HG03342 (cell line): ENCODE measurements at regions not wholly inside any gene's neighbourhood (a gene's known extent, or its start where the extent isn't known, plus 50 kb on each side); places are given as distances from the start of the nearest gene placed in this dataset.

Source experiments
- ATAC-seq: cut with Tn5 transposase; IDR thresholded peaks from one replicate; pipeline ENCODE4 v1.9.1; 2021; ENCODE audit warnings: mild to moderate bottlenecking, moderate library complexity; ENCODE audit not compliant: unreplicated experiment

DNA sequence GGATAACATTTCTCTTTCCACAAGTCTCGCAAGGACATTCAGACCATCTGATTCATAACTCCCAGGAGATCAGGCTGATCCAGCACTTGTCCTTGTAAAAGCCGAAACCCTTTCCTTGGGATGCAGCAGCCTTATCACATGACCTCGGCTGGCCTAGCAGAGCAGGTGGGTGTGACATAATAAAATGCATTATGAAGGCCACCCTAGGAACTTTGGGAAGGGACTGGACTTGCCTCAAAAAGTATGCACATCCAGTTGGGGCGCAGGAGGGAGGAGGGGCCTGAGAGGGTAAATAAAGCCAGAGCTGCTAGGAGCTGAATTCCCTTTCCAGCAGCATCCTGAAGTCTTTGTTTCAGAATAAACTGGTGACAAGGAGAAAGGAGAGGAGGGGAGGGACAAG lies 260.8 kb downstream of the SNX13 start:
- no peak for ATAC-seq

DNA sequence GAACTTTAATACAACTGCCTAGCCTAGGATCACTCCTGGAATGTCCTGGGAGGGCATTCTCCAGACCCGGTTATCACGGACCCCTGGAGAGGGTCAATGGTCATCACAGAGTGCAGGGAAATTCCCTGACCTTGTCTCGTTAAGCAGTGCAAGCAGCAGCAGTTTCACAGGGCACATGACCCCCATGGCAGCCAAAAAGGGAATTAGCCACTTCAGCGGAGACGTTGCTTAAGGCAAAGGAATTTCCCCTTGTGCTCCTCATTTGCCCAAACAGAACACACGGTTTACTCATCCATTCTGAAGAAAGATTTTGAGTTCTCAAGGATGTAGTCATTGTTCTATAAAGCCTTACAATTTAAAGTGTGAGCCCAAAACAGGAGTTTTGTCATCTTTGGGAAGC lies 260.3 kb downstream of the SNX13 start:
- ATAC-seq: no peak

DNA sequence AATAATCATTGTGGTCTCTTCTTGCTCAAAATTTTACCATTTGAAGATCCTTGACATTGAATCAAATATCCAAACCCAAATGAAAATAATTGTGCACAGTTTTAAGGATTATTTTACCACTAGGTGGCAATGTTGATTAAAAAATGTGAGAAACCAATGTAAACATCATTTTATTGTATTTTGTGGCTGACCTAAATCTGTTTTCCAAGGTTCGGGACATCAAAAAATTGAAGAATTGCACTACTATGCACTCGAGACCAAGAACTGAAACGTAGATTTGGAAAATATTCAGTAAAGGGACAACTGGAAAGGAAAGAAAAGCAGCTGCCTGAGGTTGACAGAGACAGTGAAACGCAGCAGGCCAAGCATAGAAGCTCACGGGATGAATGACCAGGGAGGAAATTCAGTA lies 259.3 kb downstream of the SNX13 start:
- no peak for ATAC-seq

DNA sequence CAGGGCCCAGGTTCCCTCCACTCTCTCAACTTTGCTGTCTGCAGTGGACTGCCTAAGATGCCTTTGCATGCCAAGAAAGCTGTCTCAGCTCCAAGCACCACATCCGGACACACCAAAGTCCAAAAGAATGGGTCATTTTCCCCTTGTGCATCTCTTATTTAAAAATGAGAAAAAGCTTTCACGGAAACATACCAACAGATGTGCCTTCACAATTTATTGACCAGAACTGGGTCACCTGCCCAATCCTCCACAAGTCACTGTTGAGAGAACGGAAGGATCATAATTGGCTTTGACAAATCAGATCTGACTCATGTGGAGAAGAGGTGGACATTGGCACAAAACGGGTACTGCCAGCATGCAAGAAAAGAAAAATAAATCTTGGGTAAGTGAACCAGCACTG lies 258.3 kb downstream of the SNX13 start:
- ATAC-seq: no peak

DNA sequence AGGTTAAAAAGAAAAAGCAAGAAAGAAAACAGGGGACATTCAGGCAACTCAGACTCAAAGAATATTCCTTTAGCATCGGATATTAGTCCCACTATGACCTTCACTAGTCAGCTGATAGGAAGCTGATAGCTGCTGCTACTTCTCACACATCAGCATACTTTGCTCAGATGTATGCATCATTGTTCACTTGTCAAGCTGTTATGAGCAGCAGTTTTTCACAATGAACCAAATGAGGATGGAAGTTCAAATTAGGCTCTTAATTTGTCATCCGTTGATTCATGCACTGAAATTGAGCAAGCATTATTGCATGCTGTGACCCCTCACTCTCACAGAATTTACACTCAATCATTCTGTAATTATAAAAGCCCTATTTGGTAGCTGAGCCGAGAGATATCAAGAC lies 257.7 kb downstream of the SNX13 start:
- no peak for ATAC-seq

- ATAC-seq: no peak
These were observed 255.2 kb downstream of the SNX13 start for GRCh38 chr7:17685141-17685540.

DNA sequence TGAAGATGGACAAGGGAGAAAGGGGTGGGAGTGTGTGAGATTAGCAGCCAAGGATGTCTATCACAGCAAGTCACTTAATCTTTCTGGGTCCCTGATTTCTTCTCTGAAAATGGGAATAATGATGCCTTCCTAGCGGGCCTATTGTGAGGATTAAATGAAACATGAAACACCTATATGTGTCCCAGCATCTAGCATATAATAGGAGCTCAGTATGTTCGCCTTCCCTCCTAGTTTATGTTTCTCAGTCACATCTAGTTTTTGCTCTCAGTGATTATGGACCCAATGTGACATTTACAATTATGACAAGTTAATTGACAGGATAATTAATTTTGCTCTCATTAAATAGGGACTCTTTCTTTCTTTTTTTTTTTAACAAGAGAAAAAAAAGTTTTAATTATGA lies 252.9 kb downstream of the SNX13 start:
- ATAC-seq: no peak

DNA sequence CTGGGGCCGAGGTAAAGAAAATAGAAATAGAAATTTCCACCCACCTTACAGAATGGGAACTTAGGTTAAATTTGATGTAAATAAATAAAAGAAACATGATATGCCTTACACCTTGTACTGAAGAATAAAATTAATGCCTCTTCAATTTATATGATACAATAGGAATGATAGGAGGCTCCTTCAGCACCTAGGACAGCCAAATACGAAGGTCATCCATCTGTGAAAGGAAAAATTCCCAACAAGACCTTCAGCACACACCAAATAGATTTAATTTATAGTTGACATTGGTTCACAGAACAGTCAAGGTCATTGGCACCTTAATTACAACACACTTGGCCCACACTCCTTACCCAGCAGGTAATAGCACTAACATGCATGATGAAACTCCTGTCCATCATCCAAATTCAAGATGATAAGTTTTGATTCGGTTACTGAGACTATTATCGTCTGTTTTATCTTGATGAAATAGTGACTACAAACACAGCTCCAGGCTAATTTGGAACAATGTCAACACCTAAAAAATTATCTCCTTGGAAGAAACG lies 250.9 kb downstream of the SNX13 start:
- no peak for ATAC-seq

DNA sequence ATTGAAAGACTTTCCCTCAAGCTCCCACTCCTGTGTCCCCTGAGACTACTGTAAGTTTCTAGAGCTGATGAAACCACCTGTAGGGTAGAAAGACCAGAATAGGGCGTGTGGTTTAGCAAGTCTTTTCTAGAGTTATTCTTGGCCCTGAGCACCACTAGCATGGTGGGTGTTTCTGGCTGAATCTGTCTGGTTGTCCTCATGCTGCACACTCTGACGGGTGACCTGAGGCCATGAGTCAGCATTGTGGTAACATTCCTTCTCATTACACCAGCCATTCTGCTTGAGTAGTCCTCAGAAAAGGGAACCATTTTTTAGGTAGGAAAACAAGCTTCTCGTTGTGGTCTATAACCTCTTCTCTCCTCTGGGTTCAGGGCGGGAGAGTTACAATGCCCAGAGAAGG lies 250.3 kb downstream of the SNX13 start:
- ATAC-seq: peak; percentile 59

- ATAC-seq: no peak
These were observed 243.9 kb downstream of the SNX13 start for GRCh38 chr7:17696422-17696821.

DNA sequence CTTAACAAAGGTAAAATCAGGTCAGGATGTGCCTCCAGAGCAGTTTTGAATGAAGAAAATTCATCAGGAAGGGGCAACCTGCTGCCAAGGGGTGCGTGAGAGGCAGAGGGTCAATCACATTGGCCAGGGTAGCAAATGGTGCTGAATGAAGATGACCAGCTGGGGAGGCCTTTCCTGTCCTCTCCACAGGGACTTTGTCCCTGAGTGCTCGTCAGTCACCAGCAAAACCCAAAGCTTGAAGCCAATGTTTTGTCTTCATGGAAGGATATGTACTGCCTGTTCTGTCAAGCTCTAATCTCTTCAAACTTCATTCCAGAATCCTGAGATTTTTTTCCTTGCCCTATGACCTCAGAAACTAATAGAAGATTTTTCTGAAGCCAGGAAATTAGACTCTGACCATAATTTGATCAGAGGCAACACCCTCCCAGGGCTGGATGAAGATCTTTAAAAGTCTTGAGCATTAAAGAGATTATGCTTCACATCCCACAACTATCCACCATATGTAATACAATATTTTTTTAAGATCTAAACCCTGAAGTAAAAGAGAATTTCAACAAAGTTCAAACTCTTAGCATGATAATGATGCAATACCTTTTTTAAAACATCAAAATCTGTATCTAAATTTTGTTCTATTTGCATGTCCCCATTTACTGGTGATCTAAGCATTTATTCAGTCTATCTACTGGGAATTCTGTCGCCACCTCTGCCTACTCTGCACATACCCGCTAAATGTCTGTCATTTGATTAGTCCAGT lies 243.0 kb downstream of the SNX13 start:
- no peak for ATAC-seq

- ATAC-seq: no peak
These were observed 240.6 kb downstream of the SNX13 start for GRCh38 chr7:17699696-17700095.

DNA sequence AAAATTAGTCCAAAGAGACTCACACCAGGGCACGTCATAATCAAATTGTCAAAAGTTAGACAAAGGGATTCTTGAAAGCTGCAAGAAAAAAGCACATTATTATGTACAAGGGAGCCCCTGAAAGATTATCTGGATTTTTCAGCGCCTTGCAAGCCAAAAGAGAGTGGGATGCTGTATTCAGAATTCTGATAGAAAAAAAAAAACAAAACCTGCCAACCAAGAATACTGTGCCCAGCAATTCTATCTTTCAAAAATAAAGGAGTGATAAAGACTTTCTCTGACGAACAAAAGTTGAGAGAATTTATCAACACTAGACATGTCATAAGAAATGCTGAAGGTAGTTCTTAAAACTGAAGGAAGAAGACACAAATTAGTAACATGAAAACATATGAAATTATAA lies 240.2 kb downstream of the SNX13 start:
- no peak for ATAC-seq

- ATAC-seq: no peak
These were observed 234.0 kb downstream of the SNX13 start for GRCh38 chr7:17706275-17706674.

DNA sequence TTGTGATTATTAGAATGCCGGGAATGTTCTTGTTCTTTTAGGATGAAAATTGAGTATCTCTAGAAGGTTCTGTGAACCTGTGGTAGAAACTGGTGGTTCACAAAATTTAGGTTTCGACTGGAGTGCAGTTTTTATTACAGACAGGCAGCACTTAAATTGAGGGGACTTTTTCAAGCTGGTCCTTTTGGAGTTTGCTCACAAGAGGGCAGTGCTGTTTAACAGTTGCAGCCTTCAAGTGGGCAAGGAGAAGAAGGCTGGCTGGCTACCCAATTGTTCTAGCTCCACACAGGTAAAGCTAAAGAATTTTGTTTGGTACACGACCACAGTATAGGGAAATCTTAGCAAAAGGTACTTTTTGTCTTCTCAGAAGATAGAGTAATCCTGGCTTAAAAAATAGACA lies 233.6 kb downstream of the SNX13 start:
- peak; percentile 85 for ATAC-seq

- no peak for ATAC-seq
These were observed 231.2 kb downstream of the SNX13 start for GRCh38 chr7:17709127-17709526.

GRCh38 chr7:17709599-17709998 lies 230.7 kb downstream of the SNX13 start:
- ATAC-seq: no peak

DNA sequence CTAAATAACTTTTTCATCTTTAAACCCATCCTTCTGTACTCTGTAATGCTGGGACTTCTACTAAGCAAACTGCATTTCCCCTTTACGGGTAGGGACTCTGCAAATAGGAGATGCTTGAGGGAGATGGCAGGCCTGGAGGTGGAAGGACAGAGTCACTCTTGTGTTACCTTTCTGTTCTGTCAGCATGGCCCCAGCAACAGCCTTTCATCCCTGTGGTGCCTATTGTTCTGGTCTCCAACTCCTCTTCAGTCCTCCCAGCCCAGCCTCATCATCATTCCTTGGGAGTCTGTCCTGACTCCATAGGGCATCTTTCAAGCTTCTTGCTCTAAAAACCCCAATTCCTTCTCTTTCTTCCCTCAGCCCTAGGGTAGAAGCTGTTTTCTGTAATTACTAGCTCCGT lies 230.0 kb downstream of the SNX13 start:
- no peak for ATAC-seq

DNA sequence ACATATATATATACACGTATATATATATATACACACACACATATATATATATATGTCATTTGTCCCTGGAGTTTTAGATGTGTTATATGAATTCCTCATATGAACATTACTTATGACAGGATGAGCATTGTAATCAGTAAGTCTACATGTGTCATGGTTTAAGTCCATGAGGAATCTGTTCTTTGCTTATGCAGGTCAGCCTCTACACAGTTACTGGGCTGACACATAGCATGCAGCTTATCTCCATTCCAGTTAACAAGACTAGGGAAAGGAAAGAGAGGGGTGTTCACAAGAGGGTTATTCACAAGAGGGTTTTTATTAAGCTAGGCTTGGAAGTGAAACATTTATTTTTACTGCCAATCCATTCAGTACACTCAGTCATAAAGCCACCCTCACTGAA lies 226.7 kb downstream of the SNX13 start:
- no peak for ATAC-seq

- ATAC-seq: no peak
These were observed 223.5 kb downstream of the SNX13 start for GRCh38 chr7:17716816-17717215.

DNA sequence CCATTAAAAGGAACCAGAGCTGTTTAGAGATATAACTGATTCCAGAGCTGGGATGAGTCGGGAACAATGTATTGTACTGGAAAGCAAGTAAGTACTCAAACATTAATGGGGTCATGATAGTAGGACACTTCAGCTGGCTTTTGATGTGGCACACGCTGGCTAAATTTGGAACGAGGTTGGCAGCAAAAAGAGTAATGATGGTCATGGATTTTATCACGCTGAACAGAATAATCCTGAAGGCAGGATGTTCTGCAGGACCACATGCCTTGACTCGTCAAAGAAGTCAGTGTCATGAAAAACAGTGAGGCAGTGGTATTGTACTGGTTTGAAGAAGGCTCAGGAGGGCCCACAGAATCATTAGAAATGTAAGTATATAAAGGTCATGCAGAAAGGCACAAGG lies 220.3 kb downstream of the SNX13 start:
- no peak for ATAC-seq

DNA sequence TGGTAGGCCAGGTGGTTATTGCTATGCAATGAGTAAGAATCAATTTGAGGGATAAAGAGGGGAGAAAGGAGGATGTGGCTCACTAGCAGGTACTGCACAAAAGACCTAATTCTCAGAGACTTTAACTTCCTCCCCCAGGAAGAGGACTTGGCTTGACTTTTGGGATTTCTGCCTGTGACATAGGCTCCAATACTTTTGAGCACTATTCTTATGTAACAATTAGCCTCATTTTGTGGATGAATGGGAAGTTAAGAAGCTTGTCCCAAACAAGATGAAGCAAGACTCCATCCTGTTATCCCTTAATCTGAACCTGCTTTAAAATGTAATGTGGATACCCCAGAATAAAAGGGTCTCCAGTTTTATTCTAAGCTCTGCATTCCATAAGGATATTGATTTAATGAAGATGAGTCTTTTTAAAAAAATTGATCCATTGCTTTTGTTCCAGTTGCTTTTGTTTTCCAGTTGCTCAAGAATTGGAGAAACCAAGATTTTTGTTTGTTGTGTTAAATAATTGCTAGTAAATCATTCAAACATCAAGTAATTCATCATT lies 218.5 kb downstream of the SNX13 start:
- no peak for ATAC-seq

DNA sequence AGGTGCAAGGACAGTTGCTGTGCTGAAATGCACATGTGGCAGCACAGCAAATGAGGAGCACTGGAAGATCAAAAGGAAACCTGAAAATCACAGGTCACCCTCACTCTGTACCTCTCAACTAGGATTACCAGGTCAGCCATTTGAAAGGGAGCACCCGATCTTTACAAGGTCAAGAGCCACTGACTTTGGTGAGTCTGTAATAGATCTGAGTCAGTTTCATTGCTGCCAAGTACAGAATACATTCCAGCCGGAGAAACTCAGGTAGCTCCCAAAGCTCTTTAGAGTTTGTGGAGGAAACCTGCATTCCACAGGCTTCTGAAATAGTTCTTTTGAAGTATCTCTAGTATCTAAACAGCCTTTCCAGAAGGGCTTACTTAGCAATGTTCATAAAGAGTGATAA lies 217.5 kb downstream of the SNX13 start:
- no peak for ATAC-seq
